ENCODE measurements at regions not wholly inside any gene's neighbourhood (a gene's known extent, or its start where the extent isn't known, plus 50 kb on each side); places are given as distances from the start of the nearest gene placed in this dataset.

GRCh38 chr2:64836566-64836965, 152.6 kb upstream of the SLC1A4 start (continued):
- TF ChIP-seq NFYC (CRISPR knock-in tag; IDR thresholded peaks at IDR 0.05): no peak
- TF ChIP-seq SOX5 (CRISPR knock-in tag; IDR thresholded peaks at IDR 0.05; ENCODE audit: borderline replicate concordance): no peak; the same call in 1 of the 2 replicates
- TF ChIP-seq RBAK (CRISPR knock-in tag; IDR thresholded peaks at IDR 0.05): peak; percentile 55; the same call in 1 of the 2 replicates
- TF ChIP-seq MED1 (CRISPR knock-in tag; IDR thresholded peaks at IDR 0.05): peak; percentile 31; the same call in 1 of the 2 replicates
- no peak for TF ChIP-seq ZNF33B (CRISPR knock-in tag; IDR thresholded peaks at IDR 0.05)
- no peak for TF ChIP-seq ZNF773 (CRISPR knock-in tag; IDR thresholded peaks at IDR 0.05; ENCODE audit: borderline replicate concordance)
- no peak for TF ChIP-seq ATF7-NPFF (CRISPR knock-in tag; IDR thresholded peaks at IDR 0.05; ENCODE audit: low read depth)
- TF ChIP-seq DNMT3B (CRISPR knock-in tag; conservative IDR thresholded peaks at IDR 0.05): no peak
- 0 out of 2 replicates have a peak, but pooled peaks have one; percentile 55 for TF ChIP-seq CCDC6 (CRISPR knock-in tag; IDR thresholded peaks at IDR 0.05)
- no peak for TF ChIP-seq ZNF329 (CRISPR knock-in tag; IDR thresholded peaks at IDR 0.05; ENCODE audit: low read depth)
- TF ChIP-seq YEATS4 (CRISPR knock-in tag; IDR thresholded peaks at IDR 0.05; ENCODE audit: borderline replicate concordance): no peak
- TF ChIP-seq ZNF569 (CRISPR knock-in tag; IDR thresholded peaks at IDR 0.05; ENCODE audit: borderline replicate concordance): no peak
- TF ChIP-seq PREB (CRISPR knock-in tag; IDR thresholded peaks at IDR 0.05): no peak
- TF ChIP-seq ZNF382 (CRISPR knock-in tag; IDR thresholded peaks at IDR 0.05; ENCODE audit: borderline replicate concordance): no peak
- TF ChIP-seq ZBTB26 (CRISPR knock-in tag; IDR thresholded peaks at IDR 0.05; ENCODE audit: borderline replicate concordance): no peak
- TF ChIP-seq SYNCRIP (IDR thresholded peaks at IDR 0.05; ENCODE audit: insufficient read depth, low read depth, low read length): no peak
- no peak for TF ChIP-seq SMAD1 (CRISPR knock-in tag; IDR thresholded peaks at IDR 0.05; ENCODE audit: borderline replicate concordance, low read depth)
- no peak for TF ChIP-seq GFI1 (CRISPR knock-in tag; IDR thresholded peaks at IDR 0.05; ENCODE audit: borderline replicate concordance)
- TF ChIP-seq ZNF350 (CRISPR knock-in tag; IDR thresholded peaks at IDR 0.05; ENCODE audit: borderline replicate concordance, low read depth): no peak
- no peak for TF ChIP-seq HNRNPL (IDR thresholded peaks at IDR 0.05; ENCODE audit: low read depth, low read length)
- TF ChIP-seq SSRP1 (CRISPR knock-in tag; IDR thresholded peaks at IDR 0.05): no peak
- TF ChIP-seq NFIB (CRISPR knock-in tag; IDR thresholded peaks at IDR 0.05; ENCODE audit: borderline replicate concordance): no peak
- no peak for TF ChIP-seq ZMYM2 (CRISPR knock-in tag; IDR thresholded peaks at IDR 0.05)
- no peak for TF ChIP-seq IKZF4 (CRISPR knock-in tag; IDR thresholded peaks at IDR 0.05; ENCODE audit: borderline replicate concordance, low read depth, not compliant biosample characterization)
- peak; percentile 77 for TF ChIP-seq FOXA3 (CRISPR knock-in tag; IDR thresholded peaks at IDR 0.05)
- no peak for TF ChIP-seq ZBTB2 (CRISPR knock-in tag; IDR thresholded peaks at IDR 0.05; ENCODE audit: low read depth)
- TF ChIP-seq ZFP1 (CRISPR knock-in tag; IDR thresholded peaks at IDR 0.05): no peak
- TF ChIP-seq ZNF672 (CRISPR knock-in tag; IDR thresholded peaks at IDR 0.05): no peak
- no peak for TF ChIP-seq HNF1B (CRISPR knock-in tag; IDR thresholded peaks at IDR 0.05)

Measured in HepG2 (cell line).